HL-60 (cell line): ENCODE measurements at regions not wholly inside any gene's neighbourhood (a gene's known extent, or its start where the extent isn't known, plus 50 kb on each side); places are given as distances from the start of the nearest gene placed in this dataset.

Experiments used
- CTCF ChIP-seq: IDR thresholded peaks from one replicate; pipeline ENCODE4 v1.5.1; 2011; ENCODE audit warnings: low read length, control low read depth, inconsistent platforms; ENCODE audit not compliant: insufficient read depth
- POLR2AphosphoS5 ChIP-seq: IDR thresholded peaks from 2 replicates; pipeline ENCODE4 v1.6.1; 2012; ENCODE audit warnings: low read depth
- REST ChIP-seq: IDR thresholded peaks from 2 replicates; pipeline ENCODE4 v1.6.1; 2012; ENCODE audit warnings: low read depth; ENCODE audit not compliant: insufficient replicate concordance

DNA sequence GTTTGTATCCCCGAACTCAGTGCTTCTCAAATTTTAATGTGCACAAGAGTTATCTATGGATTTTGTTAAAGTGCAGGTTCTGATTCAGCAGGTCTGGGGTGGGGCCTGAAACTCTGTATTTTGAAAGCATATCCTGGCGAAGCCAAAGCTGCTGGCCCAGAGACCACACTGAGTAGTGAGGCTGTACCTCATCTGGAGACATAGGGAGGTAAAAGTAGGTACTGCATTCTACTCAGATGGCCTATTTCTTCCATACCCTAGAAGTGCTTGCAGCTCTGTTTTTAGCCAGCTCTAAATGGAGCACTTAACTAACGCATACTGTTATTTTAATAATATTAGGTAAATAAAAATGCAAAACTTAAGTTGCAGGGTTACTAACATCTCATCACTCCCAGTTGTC is 206.2 kb upstream of the PRNP start:
- TF ChIP-seq CTCF (no peak), REST (no peak), POLR2AphosphoS5 (no peak)
